CMK (cell line): ENCODE measurements at regions not wholly inside any gene's neighbourhood (a gene's known extent, or its start where the extent isn't known, plus 50 kb on each side); places are given as distances from the start of the nearest gene placed in this dataset.
"Not testable (repeated sequence)": the region's sequence is repeated elsewhere in the genome, so short reads cannot be mapped to it uniquely, and the experiment has no call there.

Source experiments
- DNase-seq: peaks from one replicate; pipeline ENCODE4 v3.0.0-alpha.2; 2010; ENCODE audit warnings: low read depth

DNA sequence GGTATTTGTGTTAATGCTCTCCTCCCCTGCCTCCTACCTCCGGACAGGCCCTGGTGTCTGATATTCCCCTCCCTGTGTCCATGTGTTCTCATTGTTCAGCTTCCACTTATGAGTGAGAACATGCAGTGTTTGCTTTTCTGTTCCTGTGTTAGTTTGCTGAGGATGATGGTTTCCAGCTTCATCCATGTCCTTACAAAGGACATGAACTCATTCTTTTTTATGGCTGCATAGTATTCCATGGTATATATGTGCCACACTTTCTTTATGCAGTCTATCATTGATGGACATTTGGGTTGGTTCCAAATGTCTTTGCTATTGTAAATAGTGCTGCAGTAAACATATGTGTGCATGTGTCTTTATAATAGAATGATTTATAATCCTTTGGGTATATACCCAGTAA, 105.2 kb upstream of the SNX2 start:
- DNase-seq, result not testable (repeated sequence)

DNA sequence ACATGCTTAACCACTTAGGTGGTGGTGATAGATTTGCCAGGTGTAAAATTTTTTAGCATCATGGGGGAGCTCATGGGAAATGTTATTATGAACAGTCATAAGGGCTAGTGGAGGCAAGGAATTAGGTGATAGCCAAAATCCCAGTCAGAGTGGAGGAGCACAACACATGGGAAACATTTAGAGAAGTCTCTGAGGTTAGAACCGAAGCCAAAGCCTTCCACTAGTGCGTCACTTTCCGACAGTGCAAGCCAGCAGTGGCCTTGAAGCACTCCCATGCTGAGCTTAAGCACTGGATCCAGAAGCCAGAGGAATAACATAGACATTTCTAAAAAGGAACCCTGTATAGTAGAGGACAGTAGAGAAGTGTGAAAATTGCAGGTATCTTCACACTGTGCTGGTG, 101.5 kb upstream of the SNX2 start:
- DNase-seq, result no peak

DNA sequence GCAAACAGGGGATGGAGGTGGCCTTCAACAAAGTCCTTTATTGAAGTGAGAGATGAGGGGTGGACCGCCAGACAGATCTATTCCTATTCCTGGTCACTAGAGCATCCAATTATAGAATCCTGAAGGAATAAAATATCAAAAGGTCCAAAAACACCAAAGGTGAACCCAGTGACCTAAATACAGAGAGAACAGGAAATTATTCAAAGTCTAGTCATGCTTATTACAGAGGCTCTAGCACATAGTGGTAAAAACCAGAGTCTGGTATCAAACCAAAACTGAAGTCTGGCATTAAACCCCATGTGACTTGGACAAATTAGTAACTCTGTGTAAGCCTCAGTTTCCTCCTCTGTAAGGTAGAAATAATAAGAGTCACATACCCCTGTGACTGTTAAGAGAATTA, 100.5 kb upstream of the SNX2 start:
- DNase-seq, result no peak

DNA sequence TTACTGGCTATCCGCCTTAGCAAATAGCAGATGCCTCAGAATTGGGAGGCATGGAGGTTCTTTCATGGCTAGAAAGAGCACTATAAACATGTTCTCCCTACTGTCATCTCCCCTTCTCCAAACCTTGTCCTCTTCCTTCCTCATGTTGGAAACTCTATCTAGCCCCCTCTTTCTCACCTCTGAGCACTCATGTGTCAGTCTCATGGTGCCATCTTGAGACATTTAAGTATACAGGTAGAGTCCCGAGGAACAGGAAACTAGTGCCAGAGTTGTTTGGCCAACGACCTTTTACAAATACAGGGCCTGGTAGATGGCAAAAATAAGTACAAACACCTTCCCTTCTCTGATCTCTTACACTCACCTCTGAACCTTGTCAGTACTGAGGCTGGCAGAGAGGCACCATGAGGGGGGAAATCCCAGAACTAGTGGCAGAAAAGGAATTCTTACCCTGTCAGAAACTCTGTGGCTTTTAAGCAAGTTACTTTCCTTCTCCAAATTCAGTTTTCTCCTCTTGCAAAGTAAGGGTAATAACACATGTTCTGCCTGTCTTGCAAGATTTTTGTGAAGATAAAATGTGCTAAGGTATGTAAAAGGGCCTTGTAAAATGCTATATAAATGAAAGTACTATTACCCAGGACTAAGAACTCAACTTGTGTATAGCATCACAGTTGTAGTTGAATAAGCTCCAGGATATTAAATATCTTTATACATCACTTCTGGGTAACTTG, 94.1 kb upstream of the SNX2 start:
- DNase-seq, result no peak

DNA sequence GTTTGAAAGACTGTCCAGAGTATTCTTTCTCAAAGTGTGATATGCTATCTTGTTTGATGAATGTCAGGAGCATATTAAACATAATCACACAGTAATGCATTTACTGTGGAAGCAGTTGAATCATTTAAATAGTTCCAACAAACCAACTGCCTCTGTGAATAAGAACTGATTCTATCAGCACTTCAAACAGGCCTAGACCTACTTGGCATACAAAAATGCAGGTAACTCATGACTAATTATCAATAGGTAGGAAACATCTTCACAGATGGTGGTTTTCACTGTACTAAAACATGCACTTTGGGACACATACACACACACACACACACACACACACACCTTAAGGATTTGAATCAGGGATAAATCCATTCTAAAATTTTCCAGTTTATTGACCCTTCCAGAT, 91.2 kb upstream of the SNX2 start:
- DNase-seq, result no peak

DNA sequence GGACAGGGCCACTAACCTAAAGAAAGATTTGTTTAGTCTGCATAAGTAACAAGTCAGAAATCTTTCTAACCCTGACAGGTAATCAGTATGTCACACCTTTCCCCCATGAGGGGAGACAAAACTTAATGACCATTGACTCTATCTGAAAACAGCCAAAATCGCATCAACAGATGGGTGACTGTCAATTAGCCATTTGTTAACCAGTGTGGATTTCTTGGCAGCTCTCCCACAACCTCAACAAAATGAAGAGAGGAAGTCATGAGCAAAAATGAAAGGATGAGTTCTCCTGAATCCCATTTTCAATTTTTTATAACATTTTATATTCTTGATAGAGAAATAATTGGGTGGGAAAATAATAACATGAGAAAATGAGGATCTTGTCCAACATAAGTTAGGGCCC, 84.6 kb upstream of the SNX2 start:
- DNase-seq, result no peak

DNA sequence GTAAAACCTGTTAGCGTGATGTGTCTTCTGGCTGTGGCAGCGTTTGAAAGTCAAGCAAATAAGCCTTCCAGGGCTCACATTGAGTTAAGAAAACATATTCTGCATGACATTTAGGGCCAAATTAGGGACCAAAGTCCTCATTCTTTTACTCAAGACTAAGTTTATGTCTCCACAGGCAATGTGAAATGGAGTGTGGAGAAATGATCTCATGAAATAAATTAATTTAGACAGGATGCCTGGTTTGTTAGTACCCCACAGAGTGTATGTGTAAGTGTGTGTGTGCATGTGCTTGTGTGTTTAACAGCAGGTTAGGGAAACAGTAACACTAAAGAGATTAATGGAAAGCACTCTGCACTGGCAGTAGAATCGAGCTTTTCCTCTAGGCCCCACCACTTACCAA, 82.9 kb upstream of the SNX2 start:
- no peak for DNase-seq

DNA sequence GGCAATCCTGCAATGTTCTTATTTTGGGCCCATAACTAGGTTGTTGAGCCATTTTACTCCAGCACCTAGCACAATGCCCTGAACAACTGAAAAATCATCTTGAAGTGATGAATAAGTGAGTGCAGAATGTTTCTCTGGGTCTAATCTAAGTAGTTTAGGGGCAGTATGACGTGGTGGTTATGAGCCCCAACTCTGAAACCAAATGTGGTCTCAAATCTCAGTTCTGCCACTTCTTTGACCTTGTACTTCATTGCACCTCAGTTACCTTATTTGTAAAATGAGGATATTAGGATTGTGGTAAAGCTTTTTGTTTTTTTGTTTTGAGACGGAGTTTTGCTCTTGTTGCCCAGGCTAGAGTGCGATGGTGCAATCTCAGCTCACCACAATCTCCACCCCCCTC, 80.9 kb upstream of the SNX2 start:
- DNase-seq, result no peak

DNA sequence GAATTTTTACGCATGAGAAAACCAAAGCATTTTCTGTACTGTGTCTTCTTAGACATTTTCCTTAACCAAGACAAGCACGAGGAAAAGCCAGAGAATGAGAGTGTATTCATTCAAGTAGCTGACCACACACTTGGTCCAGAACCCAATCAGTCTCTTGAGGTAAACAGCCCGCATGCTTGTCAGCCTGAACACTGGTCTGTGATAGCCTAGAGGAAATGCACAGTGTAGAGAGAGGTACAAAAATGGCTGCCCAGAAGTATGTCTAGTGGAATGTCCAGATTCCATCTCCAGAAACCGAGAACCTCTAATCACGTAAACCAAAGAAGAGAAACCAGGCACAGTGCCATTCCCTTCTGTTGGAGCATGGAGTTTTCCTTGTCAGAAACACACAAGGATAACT, 80.0 kb upstream of the SNX2 start:
- DNase-seq, result no peak

DNA sequence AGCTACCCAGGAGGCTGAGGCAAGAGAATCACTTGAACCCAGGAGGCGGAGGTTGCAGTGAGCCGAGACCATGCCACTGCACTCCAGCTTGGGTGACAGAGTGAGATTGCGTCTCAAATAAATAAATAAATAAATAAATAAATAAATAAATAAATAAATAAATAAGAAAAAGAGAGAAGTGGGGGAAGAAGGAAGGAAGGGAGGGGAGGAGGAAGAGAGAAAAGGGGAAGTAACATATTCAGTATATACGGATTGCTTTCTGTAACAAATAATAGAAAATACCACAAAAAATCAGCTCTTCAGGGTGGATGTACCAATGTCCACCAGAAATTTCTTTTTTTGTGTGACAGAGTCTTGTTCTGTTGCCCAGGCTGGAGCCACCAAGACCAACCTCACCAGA, 78.1 kb upstream of the SNX2 start:
- not testable (repeated sequence) for DNase-seq

DNA sequence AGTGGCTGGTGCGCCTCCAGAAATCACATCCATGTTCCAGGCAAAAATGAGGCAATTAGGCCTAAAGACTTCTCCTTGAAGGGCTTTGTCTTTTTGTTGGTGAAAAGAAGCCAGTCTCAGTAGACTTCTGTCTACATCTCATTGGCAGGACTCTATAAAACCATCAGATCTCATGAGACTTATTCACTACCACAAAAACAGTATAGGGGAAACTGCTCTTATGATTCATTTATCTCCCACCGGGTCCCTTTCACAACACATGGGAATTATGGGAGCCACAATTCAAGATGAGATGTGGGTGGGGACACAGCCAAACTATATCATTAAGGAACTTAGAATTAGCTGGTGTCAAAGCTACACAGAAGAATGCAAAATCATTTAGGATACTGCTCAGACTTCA, 77.7 kb upstream of the SNX2 start:
- DNase-seq, result no peak

DNA sequence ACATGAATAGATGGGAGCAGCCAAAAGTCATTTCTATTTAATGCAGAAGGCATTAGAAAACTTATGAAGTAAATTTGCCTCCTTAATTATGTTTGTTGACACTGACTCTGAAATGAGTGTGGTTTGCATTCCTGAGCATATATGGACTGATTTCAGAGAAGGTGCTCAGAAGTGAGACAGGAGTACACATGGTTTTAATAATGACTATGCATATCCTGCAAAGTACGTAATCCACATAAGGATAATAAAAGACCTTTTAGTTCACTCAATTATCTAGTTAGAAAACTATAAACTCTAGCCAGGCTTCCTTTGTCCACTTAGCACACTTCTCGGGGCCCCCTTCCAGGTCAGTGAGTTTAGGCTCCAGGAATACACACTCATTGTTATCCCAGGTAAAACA, 75.7 kb upstream of the SNX2 start:
- DNase-seq, result no peak

DNA sequence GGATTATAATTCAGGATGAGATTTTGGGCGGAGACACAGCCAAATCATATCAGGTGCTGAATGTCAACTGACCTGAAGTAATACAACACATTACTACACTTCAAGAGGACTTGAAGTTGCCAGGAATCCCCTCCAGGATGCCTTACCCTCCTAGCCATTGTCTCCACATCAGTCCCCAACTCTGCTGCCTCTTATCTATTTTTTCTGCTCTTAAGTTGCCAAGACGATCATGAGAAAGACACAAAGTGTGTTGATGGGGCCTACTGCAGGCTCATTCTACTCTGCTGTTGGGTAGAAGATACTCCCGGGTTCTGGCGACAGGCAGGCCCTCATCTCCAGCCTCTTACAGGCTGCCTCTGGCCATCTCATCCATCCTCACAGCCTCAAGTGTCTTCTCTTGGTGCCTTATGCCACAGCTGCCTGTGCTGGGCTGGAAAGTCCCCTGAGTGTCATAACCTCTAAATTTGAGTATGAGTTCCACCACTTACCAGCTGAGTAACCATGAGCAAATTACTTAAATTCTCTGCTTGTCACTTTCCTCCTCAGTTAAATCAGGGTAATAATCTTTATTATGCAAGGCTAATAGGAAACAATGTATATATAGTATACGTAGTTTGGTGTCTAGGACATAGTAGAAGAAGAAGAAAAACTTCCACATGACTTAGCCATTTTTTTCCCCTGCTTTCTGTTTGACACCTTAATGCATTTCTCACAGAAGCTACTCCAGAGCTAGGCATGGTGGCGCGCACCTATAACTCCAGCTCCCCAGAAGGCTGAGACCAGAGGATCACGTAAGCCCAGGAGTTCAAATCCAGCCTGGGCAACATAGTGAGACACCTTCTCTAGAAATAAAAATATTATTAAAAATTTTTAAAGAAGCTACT, 73.0 kb upstream of the SNX2 start:
- DNase-seq, result no peak

DNA sequence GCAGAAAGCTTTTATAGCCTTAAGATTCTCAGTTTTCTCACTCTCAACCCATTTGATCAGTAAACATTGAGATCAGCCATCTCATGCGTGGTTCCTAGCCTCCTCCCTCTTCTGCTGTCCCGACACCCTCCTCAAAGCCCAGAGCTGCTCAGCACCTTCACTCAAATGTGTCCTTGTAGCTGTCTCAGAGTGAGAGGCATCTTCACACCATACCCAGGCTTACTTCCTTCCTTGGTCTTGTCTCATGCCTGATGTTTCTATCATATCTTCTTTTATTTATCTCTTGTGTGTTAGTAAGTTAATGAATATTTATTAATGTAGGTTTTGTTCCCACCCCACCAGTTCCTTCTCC, 72.4 kb upstream of the SNX2 start:
- no peak for DNase-seq

DNA sequence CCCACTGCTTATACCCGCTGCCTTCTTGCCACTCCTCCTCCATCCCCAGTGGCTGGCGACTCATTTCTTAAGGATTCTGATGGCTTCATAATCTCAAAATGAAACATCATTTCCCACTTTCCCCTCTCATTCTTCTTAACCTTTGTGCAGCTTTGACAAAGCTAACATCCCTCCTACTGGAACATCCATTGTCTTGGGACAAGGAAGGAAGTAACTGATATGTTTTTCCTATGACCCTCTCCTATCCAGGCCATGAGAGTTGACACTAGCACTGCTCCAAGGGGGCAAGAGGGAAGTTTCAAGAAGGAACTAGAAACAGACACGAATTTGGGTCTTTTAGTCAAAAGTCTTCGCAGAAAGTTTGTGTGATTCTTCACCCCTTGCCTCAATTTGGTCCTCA, 71.7 kb upstream of the SNX2 start:
- DNase-seq, result no peak

DNA sequence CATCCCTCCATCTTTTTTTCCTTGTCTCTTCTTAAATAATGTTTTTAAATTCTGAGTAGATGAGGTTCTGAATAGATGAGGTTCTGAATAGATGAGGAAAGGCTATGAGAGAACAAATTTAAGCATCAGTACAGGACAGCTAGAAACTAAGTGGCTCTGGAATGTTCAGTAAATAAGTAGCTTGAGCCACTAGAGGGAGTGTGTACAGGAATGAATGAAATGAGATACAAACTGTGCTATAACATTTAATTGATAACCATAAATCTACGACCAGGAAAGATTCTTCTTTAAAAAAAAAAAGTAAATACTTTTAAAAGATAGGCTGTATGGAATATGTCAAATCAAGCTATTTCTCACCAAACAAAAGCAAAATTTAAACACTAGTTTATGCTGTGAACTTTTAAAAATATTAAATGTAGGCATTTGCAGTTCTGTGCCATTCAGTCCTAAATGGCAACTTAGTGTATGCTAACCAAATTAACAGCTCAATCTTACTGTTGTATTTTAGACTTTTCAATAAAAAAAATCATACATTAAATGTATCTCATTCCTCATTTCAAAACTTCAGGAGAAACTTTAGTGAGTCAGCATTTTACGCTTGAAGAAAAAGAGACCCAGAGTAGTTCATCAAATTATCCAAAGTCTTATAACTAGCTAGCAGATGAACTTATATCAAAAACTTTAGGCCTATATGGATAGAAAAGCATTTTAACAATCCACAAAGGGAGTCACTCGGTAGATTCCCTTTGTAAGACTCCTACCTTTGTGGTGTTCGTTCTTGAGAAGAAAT, 70.4 kb upstream of the SNX2 start:
- DNase-seq, result peak; percentile 5

DNA sequence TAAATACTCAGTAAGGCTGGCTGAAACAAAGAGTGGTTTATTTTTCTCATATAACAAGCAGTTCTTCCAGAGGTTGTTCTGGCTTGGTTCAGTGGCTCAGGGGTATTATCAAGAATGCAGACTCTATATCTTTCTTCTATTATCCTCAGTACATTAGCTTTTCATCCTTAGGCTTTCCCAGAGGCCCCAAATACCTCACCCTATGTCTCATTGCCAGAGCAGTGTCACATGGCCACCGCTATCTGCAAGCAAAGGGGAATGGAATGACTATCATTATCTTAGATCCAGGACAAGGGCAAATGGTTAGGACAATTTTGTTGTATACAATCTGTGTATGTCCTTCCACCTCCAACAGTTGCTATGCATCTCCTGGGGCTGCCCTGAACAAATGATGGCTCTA, 69.0 kb upstream of the SNX2 start:
- DNase-seq, result no peak

DNA sequence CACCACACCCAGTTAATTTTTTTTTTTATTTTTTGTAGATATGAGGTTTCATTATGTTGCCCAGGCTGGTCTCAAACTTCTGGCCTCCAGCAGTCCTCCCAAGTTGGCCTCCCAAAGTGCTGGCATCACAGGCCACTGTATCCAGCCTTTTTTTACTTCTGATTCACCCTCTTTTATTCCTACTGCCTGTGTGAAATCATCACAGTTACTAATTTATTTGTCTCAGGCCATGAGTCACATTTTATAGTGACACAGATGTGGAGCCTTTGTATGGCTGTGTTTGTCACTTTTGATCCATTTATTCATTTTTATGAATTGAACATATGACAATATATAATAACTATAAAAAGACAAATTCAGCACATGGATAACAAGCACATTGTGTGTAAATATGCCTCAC, 67.1 kb upstream of the SNX2 start:
- no peak for DNase-seq

DNA sequence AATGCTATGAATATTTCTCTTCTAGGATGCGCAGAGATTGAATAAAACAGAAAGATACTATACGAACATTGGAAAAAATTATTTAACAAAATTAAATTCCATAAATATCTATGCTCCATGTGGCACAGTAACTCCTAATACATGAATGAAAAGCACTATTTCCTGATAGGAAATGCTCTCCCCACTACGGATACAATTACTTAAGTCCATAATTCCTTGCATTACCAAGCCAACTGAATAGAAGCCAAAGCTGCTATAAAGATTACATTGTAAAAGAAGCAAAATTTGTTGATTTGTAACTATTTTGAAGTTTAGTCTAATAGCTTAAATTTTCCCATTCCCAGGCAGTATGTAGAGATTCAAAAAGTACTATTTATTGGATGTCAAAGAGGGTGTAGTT, 61.8 kb upstream of the SNX2 start:
- DNase-seq, result no peak

DNA sequence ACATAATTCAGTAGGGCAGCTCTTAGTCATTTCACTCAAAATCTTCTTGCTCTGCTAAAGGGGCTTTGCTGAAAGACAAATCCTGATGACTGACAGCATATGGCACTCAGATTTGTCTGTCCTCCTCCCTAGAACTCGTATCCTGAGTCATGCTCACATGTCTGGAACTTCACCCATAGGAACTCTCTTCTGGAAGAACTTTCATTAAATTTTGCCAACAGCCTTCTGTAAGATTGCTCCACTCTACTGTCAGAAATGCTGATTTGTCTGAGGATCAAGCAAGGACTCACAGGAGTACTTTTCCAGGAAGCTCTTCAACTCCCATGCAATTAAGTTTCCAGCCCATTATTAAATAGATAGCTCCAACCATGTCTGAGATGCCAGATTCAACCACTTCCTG, 59.8 kb upstream of the SNX2 start:
- no peak for DNase-seq

DNA sequence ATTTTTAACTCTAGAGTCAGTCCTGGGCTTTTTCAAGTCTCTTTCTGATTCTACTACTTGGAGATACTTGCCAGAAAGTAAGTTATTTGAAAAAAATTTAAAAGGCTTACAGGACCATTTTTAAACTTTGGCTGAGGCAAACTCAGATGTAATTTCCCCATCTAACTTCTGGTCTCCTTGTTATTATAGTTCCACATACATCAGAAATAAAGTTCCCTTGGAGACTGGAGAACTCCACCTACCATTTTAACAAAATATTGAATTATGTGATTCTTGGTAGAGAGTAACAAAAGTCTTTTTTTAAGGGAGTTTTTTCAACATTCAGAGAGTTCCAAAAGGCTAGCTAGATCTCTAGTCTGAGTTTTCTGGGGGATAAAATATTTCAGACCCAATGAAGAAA, 56.3 kb upstream of the SNX2 start:
- DNase-seq, result no peak

DNA sequence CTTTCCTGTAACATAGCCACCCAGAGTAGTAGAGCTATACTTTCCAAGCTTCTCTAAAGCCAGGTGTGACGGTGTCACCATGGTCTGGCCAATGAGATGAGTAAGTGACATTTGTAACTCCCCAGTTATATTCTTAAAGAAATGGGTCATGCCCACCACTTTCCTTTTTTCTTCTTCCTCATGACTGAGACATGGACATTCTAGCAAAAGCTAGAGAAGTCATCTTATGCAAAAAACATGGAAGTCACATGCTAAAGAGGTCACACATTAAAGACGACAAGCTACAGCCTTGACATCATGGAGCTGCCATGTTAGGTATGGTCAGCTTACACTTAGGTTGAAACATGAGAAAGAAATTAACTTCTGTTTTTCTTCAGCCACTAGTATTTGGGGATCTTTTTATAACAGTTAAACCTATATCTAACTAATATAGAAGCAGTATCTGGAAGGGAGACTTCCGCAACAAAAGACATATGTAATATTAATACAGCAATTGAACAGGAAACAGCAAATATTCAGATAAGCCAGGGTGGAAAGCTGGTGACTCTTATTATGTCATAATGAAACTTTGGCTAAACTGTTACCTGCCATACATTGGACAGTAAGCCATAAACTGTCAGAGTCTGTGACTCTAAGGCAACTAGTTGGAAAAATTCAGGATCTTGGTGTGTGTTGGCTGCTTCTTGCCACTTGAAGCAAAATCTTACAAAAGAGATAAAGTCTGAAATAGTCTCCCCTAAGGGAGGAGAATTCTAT, 54.7 kb upstream of the SNX2 start:
- DNase-seq, result no peak
